Suppressor macrophage (primary cell): ENCODE measurements at regions not wholly inside any gene's neighbourhood (a gene's known extent, or its start where the extent isn't known, plus 50 kb on each side); places are given as distances from the start of the nearest gene placed in this dataset.
A peak's percentile ranks its signal among the peaks of the same experiment; 100 is the strongest.

Experiments
- DNase-seq, 4 experiments: peaks; one replicate each; pipeline ENCODE4 v3.0.0-alpha.2; 2020 to 2022

GRCh38 chr6:113650610-113650979, 206.6 kb upstream of the MARCKS start:
- DNase-seq: no peak

GRCh38 chr6:113651120-113651519, 206.0 kb upstream of the MARCKS start:
- DNase-seq: peak in 1 of 4 experiments; percentile 27

- no peak for DNase-seq
Observed at GRCh38 chr6:113651920-113652319, 205.2 kb upstream of the MARCKS start.

GRCh38 chr6:113653275-113653674, 203.9 kb upstream of the MARCKS start:
- peak; percentile 9 to 62 (median 42) for DNase-seq

GRCh38 chr6:113654396-113654795, 202.7 kb upstream of the MARCKS start:
- peak; percentile 87 to 94 (median 88) for DNase-seq

GRCh38 chr6:113655761-113656160, 201.4 kb upstream of the MARCKS start:
- DNase-seq: no peak

GRCh38 chr6:113659762-113660404, 197.3 kb upstream of the MARCKS start:
- no peak for DNase-seq

GRCh38 chr6:113660819-113661218, 196.3 kb upstream of the MARCKS start:
- DNase-seq: no peak

GRCh38 chr6:113662093-113662665, 195.0 kb upstream of the MARCKS start:
- DNase-seq: no peak

- no peak for DNase-seq
Observed at GRCh38 chr6:113662688-113663333, 194.3 kb upstream of the MARCKS start.

GRCh38 chr6:113664909-113665308, 192.2 kb upstream of the MARCKS start:
- no peak for DNase-seq

GRCh38 chr6:113668641-113669408, 188.3 kb upstream of the MARCKS start:
- peak; percentile 34 to 70 (median 52) for DNase-seq

GRCh38 chr6:113669606-113670005, 187.5 kb upstream of the MARCKS start:
- no peak for DNase-seq

- DNase-seq: peak; percentile 55 to 70 (median 65)
Observed at GRCh38 chr6:113671421-113671820, 185.7 kb upstream of the MARCKS start.

- DNase-seq: peak in 3 of 4 experiments; percentile 15 to 28 (median 26)
Observed at GRCh38 chr6:113672491-113673149, 184.5 kb upstream of the MARCKS start.

- no peak for DNase-seq
Observed at GRCh38 chr6:113674075-113674474, 183.1 kb upstream of the MARCKS start.

GRCh38 chr6:113676057-113676456, 181.1 kb upstream of the MARCKS start:
- DNase-seq: no peak

GRCh38 chr6:113676968-113677367, 180.2 kb upstream of the MARCKS start:
- DNase-seq: no peak

GRCh38 chr6:113679051-113679450, 178.1 kb upstream of the MARCKS start:
- DNase-seq: no peak

GRCh38 chr6:113680301-113680700, 176.8 kb upstream of the MARCKS start:
- no peak for DNase-seq

GRCh38 chr6:113683968-113684367, 173.2 kb upstream of the MARCKS start:
- no peak for DNase-seq

- peak in 2 of 4 experiments; percentile 29 to 32 for DNase-seq
Observed at GRCh38 chr6:113684382-113684901, 172.7 kb upstream of the MARCKS start.
